ENCODE measurements at regions not wholly inside any gene's neighbourhood (a gene's known extent, or its start where the extent isn't known, plus 50 kb on each side); places are given as distances from the start of the nearest gene placed in this dataset.

DNA sequence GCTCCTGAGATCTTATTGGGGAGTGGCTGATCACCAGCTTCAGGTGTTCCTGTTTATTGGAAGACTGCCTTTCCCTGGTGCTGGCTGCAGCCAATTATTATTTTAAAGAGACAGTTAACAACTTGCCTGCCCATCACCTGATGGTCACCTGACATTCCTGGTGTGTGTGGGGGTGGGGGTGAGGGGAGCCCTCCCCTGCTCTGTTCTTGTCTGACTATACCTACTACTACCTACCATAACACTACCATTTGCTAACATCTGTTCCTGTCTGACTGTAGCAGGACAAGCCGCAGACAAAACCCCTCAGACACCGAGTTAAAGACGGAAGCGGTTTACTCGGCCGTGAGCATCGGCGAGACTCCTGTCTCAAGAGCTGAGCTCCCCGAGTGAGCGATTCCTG lies 54.9 kb upstream of the NBPF3 start:
- H3K36me3 Mint-ChIP-seq: peaks cover 3% of the 10 kb centered on the region in 2 donors
- Histone ChIP-seq H3K4me3 (replicated peaks in 1 of 3; ENCODE audit: low read depth in 2 of 3, low read length in 3 of 3) (no peak overlapping the region), H3K36me3 (replicated peaks in 1 of 2; ENCODE audit: control insufficient read depth in 1 of 2, insufficient read depth in 2 of 2, low read length in 2 of 2) (no peaks in the 10 kb centered on the region), H3K4me1 (ENCODE audit: control insufficient read depth in 1 of 2, insufficient read depth in 2 of 2, low read length in 2 of 2) (peaks cover 8% of the 10 kb centered on the region in 2 donors), H2AFZ (ENCODE audit: insufficient read depth, low read depth, low read length, poor library complexity, severe bottlenecking) (no peak overlapping the region), H4K20me1 (ENCODE audit: insufficient read depth, low read length) (no peaks in the 10 kb centered on the region), H3K79me2 (ENCODE audit: insufficient read depth, low read length) (no peaks in the 10 kb centered on the region), H3K9ac (ENCODE audit: insufficient read depth, low read length, poor library complexity, severe bottlenecking) (no peak overlapping the region), H3K27ac (ENCODE audit: low read depth in 1 of 2, low read length in 2 of 2) (no peak overlapping the region), H3K27me3 (ENCODE audit: control insufficient read depth in 2 of 2, insufficient read depth in 2 of 2, low read length in 2 of 2) (peaks cover 25 to 61% of the 10 kb centered on the region in 2 donors), H3K9me3 (replicated peaks in 1 of 2; ENCODE audit: control insufficient read depth in 1 of 2, insufficient read depth in 1 of 2, low read length in 2 of 2) (peaks cover 7 to 14% of the 10 kb centered on the region in 2 donors), H3K4me2 (replicated peaks; ENCODE audit: extremely low read depth, low read length, poor library complexity, severe bottlenecking) (no peak overlapping the region)
- peak overlapping the region in 1 of 2 donors; percentile 47 for H3K4me3 Mint-ChIP-seq
- no peak overlapping the region for H3K27ac Mint-ChIP-seq
- intact Hi-C loops (cut with micrococcal nuclease): no loop called here
- TF ChIP-seq, protein P1, sequence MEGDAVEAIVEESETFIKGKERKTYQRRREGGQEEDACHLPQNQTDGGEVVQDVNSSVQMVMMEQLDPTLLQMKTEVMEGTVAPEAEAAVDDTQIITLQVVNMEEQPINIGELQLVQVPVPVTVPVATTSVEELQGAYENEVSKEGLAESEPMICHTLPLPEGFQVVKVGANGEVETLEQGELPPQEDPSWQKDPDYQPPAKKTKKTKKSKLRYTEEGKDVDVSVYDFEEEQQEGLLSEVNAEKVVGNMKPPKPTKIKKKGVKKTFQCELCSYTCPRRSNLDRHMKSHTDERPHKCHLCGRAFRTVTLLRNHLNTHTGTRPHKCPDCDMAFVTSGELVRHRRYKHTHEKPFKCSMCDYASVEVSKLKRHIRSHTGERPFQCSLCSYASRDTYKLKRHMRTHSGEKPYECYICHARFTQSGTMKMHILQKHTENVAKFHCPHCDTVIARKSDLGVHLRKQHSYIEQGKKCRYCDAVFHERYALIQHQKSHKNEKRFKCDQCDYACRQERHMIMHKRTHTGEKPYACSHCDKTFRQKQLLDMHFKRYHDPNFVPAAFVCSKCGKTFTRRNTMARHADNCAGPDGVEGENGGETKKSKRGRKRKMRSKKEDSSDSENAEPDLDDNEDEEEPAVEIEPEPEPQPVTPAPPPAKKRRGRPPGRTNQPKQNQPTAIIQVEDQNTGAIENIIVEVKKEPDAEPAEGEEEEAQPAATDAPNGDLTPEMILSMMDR (IDR thresholded peaks at IDR 0.05): no peak
- 85% methylated on average over 10 of the region's 10 CpGs for WGBS (ENCODE audit: insufficient coverage)
- peaks cover 10% of the 10 kb centered on the region for H3K4me1 Mint-ChIP-seq
- DNase-seq: no peak
- H3K27me3 Mint-ChIP-seq (ENCODE audit: low read depth in 3 of 3): peaks cover 52 to 72% (median 55%) of the 10 kb centered on the region in 3 donors
- peaks cover 5 to 19% (median 12%) of the 10 kb centered on the region in 7 donors for H3K9me3 Mint-ChIP-seq

DNA sequence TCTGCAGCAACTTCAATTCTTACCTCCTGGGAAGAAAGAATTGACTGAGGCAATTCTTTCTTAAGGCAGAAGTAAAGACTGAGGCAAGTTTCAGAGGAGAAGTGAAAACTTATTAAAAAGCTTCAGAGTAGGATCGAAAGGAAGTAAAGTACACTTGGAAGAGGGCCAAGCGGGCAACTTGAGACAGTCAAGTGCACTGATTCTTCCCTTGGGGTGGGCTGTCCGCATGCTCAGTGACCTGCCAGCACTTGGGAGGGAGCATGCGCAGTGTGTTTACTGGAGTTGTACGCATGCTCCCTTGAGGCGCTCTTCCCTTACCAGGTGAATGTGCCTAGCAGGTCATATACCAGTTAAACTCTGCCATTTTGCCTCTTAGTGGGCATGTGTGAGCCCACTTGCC lies 55.3 kb upstream of the NBPF3 start:
- Histone ChIP-seq H3K27ac (ENCODE audit: low read depth in 1 of 2, low read length in 2 of 2) (no peak overlapping the region), H2AFZ (ENCODE audit: insufficient read depth, low read depth, low read length, poor library complexity, severe bottlenecking) (no peak overlapping the region), H3K9ac (ENCODE audit: insufficient read depth, low read length, poor library complexity, severe bottlenecking) (no peak overlapping the region), H3K79me2 (ENCODE audit: insufficient read depth, low read length) (no peaks in the 10 kb centered on the region), H3K36me3 (replicated peaks in 1 of 2; ENCODE audit: control insufficient read depth in 1 of 2, insufficient read depth in 2 of 2, low read length in 2 of 2) (no peaks in the 10 kb centered on the region), H3K27me3 (ENCODE audit: control insufficient read depth in 2 of 2, insufficient read depth in 2 of 2, low read length in 2 of 2) (peaks cover 25 to 58% of the 10 kb centered on the region in 2 donors), H3K4me1 (ENCODE audit: control insufficient read depth in 1 of 2, insufficient read depth in 2 of 2, low read length in 2 of 2) (peaks cover 8% of the 10 kb centered on the region in 2 donors), H3K4me3 (replicated peaks in 1 of 3; ENCODE audit: low read depth in 2 of 3, low read length in 3 of 3) (no peak overlapping the region), H3K4me2 (replicated peaks; ENCODE audit: extremely low read depth, low read length, poor library complexity, severe bottlenecking) (no peak overlapping the region), H3K9me3 (replicated peaks in 1 of 2; ENCODE audit: control insufficient read depth in 1 of 2, insufficient read depth in 1 of 2, low read length in 2 of 2) (peaks cover 10 to 17% of the 10 kb centered on the region in 2 donors), H4K20me1 (ENCODE audit: insufficient read depth, low read length) (no peaks in the 10 kb centered on the region)
- peaks cover 3% of the 10 kb centered on the region in 2 donors for H3K36me3 Mint-ChIP-seq
- peaks cover 10% of the 10 kb centered on the region for H3K4me1 Mint-ChIP-seq
- 25% methylated on average over 4 of the region's 6 CpGs for WGBS (ENCODE audit: insufficient coverage)
- TF ChIP-seq, protein P1 (IDR thresholded peaks at IDR 0.05): no peak
- peak in 1 of 3 donors; percentile 8 for DNase-seq
- H3K4me3 Mint-ChIP-seq: peak overlapping the region in 1 of 2 donors; percentile 47
- H3K27ac Mint-ChIP-seq: no peak overlapping the region
- H3K9me3 Mint-ChIP-seq: peaks cover 8 to 23% (median 16%) of the 10 kb centered on the region in 7 donors
- intact Hi-C loops (cut with micrococcal nuclease): no loop called here
- H3K27me3 Mint-ChIP-seq (ENCODE audit: low read depth in 3 of 3): peaks cover 52 to 72% (median 56%) of the 10 kb centered on the region in 3 donors

Measured in CD14-positive monocyte (primary cell).